HEK293 (cell line): ENCODE measurements at regions not wholly inside any gene's neighbourhood (a gene's known extent, or its start where the extent isn't known, plus 50 kb on each side); places are given as distances from the start of the nearest gene placed in this dataset.
A peak's percentile ranks its signal among the peaks of the same experiment; 100 is the strongest.

Experiments
- CTCF ChIA-PET: fragments of 350-600 bp; formaldehyde crosslinking; extraction: SDS; loops from one replicate; lab custom pipeline; 2021; ENCODE audit warnings: antibody characterized with exemption; lab: Yijun Ruan, JAX
- POLR2A ChIA-PET: fragments of 300-600 bp; formaldehyde crosslinking; extraction: SDS; loops from one replicate; lab custom pipeline; 2020; ENCODE audit warnings: antibody characterized with exemption, inconsistent platforms; lab: Yijun Ruan, JAX
- H3K27ac ChIP-seq: fragments of 200-500 bp; sonication (Bioruptor generic); 2 replicates; pipeline ENCODE4 v1.5.1; 2014; ENCODE audit warnings: low read depth, low read length, control low read depth, inconsistent platforms; ENCODE audit errors: extremely low read depth
- H3K36me3 ChIP-seq, 2 experiments: fragments of 200-500 bp in 1 of 2; sonication (Bioruptor generic) in 1 of 2; 1 replicate in 1 of 2; 2 replicates in 1 of 2; pipeline ENCODE4 v1.5.1; 2014 to 2017; ENCODE audit warnings: inconsistent platforms in 2 of 2, low read length in 2 of 2; ENCODE audit not compliant: control insufficient read depth in 2 of 2, insufficient read depth in 1 of 2
- H3K4me1 ChIP-seq: fragments of 200-500 bp; sonication (Bioruptor generic); 2 replicates; pipeline ENCODE4 v1.5.1; 2014; ENCODE audit warnings: mild to moderate bottlenecking, low read length, inconsistent platforms; ENCODE audit not compliant: control insufficient read depth, insufficient read depth
- H3K4me3 ChIP-seq: 2 replicates; pipeline ENCODE4 v1.5.1; 2011; ENCODE audit warnings: low read depth, mild to moderate bottlenecking, control low read depth, low read length, moderate library complexity
- H3K9me3 ChIP-seq: fragments of 200-500 bp; sonication (Bioruptor generic); 2 replicates; pipeline ENCODE4 v1.5.1; 2014; ENCODE audit warnings: low read depth, low read length, inconsistent platforms; ENCODE audit not compliant: control insufficient read depth, insufficient read depth
- ATF2 ChIP-seq: fragments of 450-650 bp; formaldehyde crosslinking; IDR thresholded peaks from 2 replicates; pipeline ENCODE4 v1.5.1; 2016; ENCODE audit warnings: missing biosample characterization, missing genetic modification characterization, low read depth
- GLIS1 ChIP-seq: fragments of 450-650 bp; formaldehyde crosslinking; IDR thresholded peaks from 2 replicates; pipeline ENCODE4 v1.5.1; 2016; ENCODE audit warnings: missing biosample characterization, missing genetic modification characterization
- HIC1 ChIP-seq: fragments of 450-650 bp; formaldehyde crosslinking; IDR thresholded peaks from 2 replicates; pipeline ENCODE4 v1.5.1; 2016; ENCODE audit warnings: missing biosample characterization, missing genetic modification characterization
- KLF8 ChIP-seq: fragments of 450-650 bp; formaldehyde crosslinking; IDR thresholded peaks from 2 replicates; pipeline ENCODE4 v1.5.1; 2016; ENCODE audit warnings: missing biosample characterization, missing genetic modification characterization
- MZF1 ChIP-seq: fragments of 450-650 bp; formaldehyde crosslinking; IDR thresholded peaks from 2 replicates; pipeline ENCODE4 v1.5.1; 2017; ENCODE audit warnings: missing biosample characterization, missing genetic modification characterization, borderline replicate concordance
- OSR2 ChIP-seq: fragments of 450-650 bp; formaldehyde crosslinking; IDR thresholded peaks from 2 replicates; pipeline ENCODE4 v1.5.1; 2016; ENCODE audit warnings: missing biosample characterization, missing genetic modification characterization
- PATZ1 ChIP-seq: fragments of 450-650 bp; formaldehyde crosslinking; IDR thresholded peaks from 2 replicates; pipeline ENCODE4 v1.5.1; 2016; ENCODE audit warnings: missing biosample characterization, missing genetic modification characterization
- SCRT1 ChIP-seq: fragments of 450-650 bp; formaldehyde crosslinking; IDR thresholded peaks from 2 replicates; pipeline ENCODE4 v1.5.1; 2016; ENCODE audit warnings: missing biosample characterization, missing genetic modification characterization, borderline replicate concordance
- YY1 ChIP-seq: fragments of 450-650 bp; formaldehyde crosslinking; IDR thresholded peaks from 2 replicates; pipeline ENCODE4 v1.5.1; 2018; ENCODE audit warnings: missing biosample characterization, missing genetic modification characterization
- ZBTB10 ChIP-seq: fragments of 450-650 bp; formaldehyde crosslinking; IDR thresholded peaks from 2 replicates; pipeline ENCODE4 v1.5.1; 2016; ENCODE audit warnings: missing biosample characterization, missing genetic modification characterization
- ZBTB7A ChIP-seq: fragments of 450-650 bp; formaldehyde crosslinking; IDR thresholded peaks from 2 replicates; pipeline ENCODE4 v1.5.1; 2016; ENCODE audit warnings: low read depth, missing biosample characterization, missing genetic modification characterization
- ZIC2 ChIP-seq: fragments of 450-650 bp; formaldehyde crosslinking; IDR thresholded peaks from 2 replicates; pipeline ENCODE4 v1.5.1; 2016; ENCODE audit warnings: missing biosample characterization, missing genetic modification characterization
- ZNF112 ChIP-seq: fragments of 450-650 bp; formaldehyde crosslinking; IDR thresholded peaks from 2 replicates; pipeline ENCODE4 v1.5.0; 2017; ENCODE audit warnings: missing biosample characterization, missing genetic modification characterization
- ZNF140 ChIP-seq: fragments of 450-650 bp; formaldehyde crosslinking; IDR thresholded peaks from 2 replicates; pipeline ENCODE4 v1.5.1; 2016; ENCODE audit warnings: missing biosample characterization, missing genetic modification characterization
- ZNF2 ChIP-seq: fragments of 450-650 bp; formaldehyde crosslinking; IDR thresholded peaks from 2 replicates; pipeline ENCODE4 v1.5.1; 2016; ENCODE audit warnings: missing biosample characterization, missing genetic modification characterization
- ZNF221 ChIP-seq: fragments of 450-650 bp; formaldehyde crosslinking; IDR thresholded peaks from 2 replicates; pipeline ENCODE4 v1.5.1; 2017; ENCODE audit warnings: missing biosample characterization, missing genetic modification characterization, borderline replicate concordance
- ZNF324 ChIP-seq: fragments of 450-650 bp; formaldehyde crosslinking; IDR thresholded peaks from 2 replicates; pipeline ENCODE4 v1.5.1; 2016; ENCODE audit warnings: missing biosample characterization, missing genetic modification characterization
- ZNF341 ChIP-seq: fragments of 450-650 bp; formaldehyde crosslinking; IDR thresholded peaks from 2 replicates; pipeline ENCODE4; 2016; ENCODE audit warnings: low read depth, missing biosample characterization, missing genetic modification characterization
- ZNF37A ChIP-seq: fragments of 450-650 bp; IDR thresholded peaks from 2 replicates; pipeline ENCODE4 v1.5.1; 2018; ENCODE audit warnings: missing biosample characterization, missing genetic modification characterization
- ZNF416 ChIP-seq: fragments of 450-650 bp; formaldehyde crosslinking; IDR thresholded peaks from 2 replicates; pipeline ENCODE4 v1.5.1; 2016; ENCODE audit warnings: missing biosample characterization, missing genetic modification characterization
- ZNF426 ChIP-seq: fragments of 450-650 bp; formaldehyde crosslinking; IDR thresholded peaks from 2 replicates; pipeline ENCODE4 v1.5.1; 2017; ENCODE audit warnings: missing biosample characterization, missing genetic modification characterization, mild to moderate bottlenecking, inconsistent platforms, moderate library complexity
- ZNF514 ChIP-seq: fragments of 450-650 bp; formaldehyde crosslinking; IDR thresholded peaks from 2 replicates; pipeline ENCODE4 v1.5.1; 2016; ENCODE audit warnings: missing biosample characterization, missing genetic modification characterization
- ZNF560 ChIP-seq: fragments of 450-650 bp; formaldehyde crosslinking; IDR thresholded peaks from 2 replicates; pipeline ENCODE4 v1.5.1; 2017; ENCODE audit warnings: missing biosample characterization, missing genetic modification characterization, borderline replicate concordance
- ZNF624 ChIP-seq: fragments of 450-650 bp; formaldehyde crosslinking; IDR thresholded peaks from 2 replicates; pipeline ENCODE4 v1.5.1; 2017; ENCODE audit warnings: missing biosample characterization, missing genetic modification characterization
- ZNF626 ChIP-seq: fragments of 450-650 bp; sonication (Bioruptor Pico); formaldehyde crosslinking; IDR thresholded peaks from 2 replicates; pipeline ENCODE4 v1.5.1; 2018; ENCODE audit warnings: missing biosample characterization, missing genetic modification characterization, inconsistent platforms
- ZXDB ChIP-seq: fragments of 450-650 bp; formaldehyde crosslinking; IDR thresholded peaks from 2 replicates; pipeline ENCODE4 v1.5.1; 2016; ENCODE audit warnings: missing biosample characterization, missing genetic modification characterization

- TF ChIP-seq ZIC2 (tag by site-specific recombination) = no peak
- TF ChIP-seq ZNF426 (tag by site-specific recombination) = no peak
- no peak for TF ChIP-seq ZBTB7A (tag by site-specific recombination)
- no peak for TF ChIP-seq GLIS1 (tag by site-specific recombination)
- no peak for TF ChIP-seq ZNF626 (tag by site-specific recombination)
- no peak for TF ChIP-seq ZNF416
- TF ChIP-seq KLF8 (tag by site-specific recombination) = no peak
- TF ChIP-seq ZNF324 = no peak
- TF ChIP-seq YY1 (tag by site-specific recombination) = no peak
- no peak for TF ChIP-seq ZNF37A (tag by site-specific recombination)
- TF ChIP-seq ZNF112 = no peak
- no peak for TF ChIP-seq ZNF2 (tag by site-specific recombination)
- TF ChIP-seq ZNF221 (tag by site-specific recombination) = no peak
- no peak for TF ChIP-seq HIC1 (tag by site-specific recombination)
- no peak for TF ChIP-seq SCRT1 (tag by site-specific recombination)
- TF ChIP-seq PATZ1 = no peak
- TF ChIP-seq ZNF514 (tag by site-specific recombination) = no peak
- TF ChIP-seq ZBTB10 = no peak
- no peak for TF ChIP-seq ZNF341 (tag by site-specific recombination)
- TF ChIP-seq ZNF560 (tag by site-specific recombination) = no peak
- no peak overlapping the region for H3K27ac ChIP-seq
- H3K9me3 ChIP-seq = no peaks in the 10 kb centered on the region; the same call in 1 of the 2 replicates
- ChIA-PET POLR2A (no interaction called here), CTCF (interaction anchor here (0.6 kb wide), 1 partner anchor 83 kb away, joined by 4 read pairs; no protein-coding TSS in a partner anchor)
- peaks cover 19% of the 10 kb centered on the region for H3K4me1 ChIP-seq
- no peak overlapping the region for H3K4me3 ChIP-seq
- H3K36me3 ChIP-seq = no peaks in the 10 kb centered on the region
Observed at GRCh38 chr5:34580983-34581382, 75.1 kb upstream of the RAI14 start.

- H3K36me3 ChIP-seq = no peaks in the 10 kb centered on the region
- ChIA-PET POLR2A (no interaction called here), CTCF (interaction anchor here (0.7 to 1.1 kb wide), 2 partner anchors 59 to 94 kb away, joined by 3 read pairs; no protein-coding TSS in a partner anchor)
- H3K4me3 ChIP-seq = no peak overlapping the region
- no peak overlapping the region for H3K27ac ChIP-seq
- no peaks in the 10 kb centered on the region; the same call in 1 of the 2 replicates for H3K9me3 ChIP-seq
- peaks cover 7% of the 10 kb centered on the region for H3K4me1 ChIP-seq
- TF ChIP-seq ZNF140 (tag by site-specific recombination) (peak; percentile 7; the same call in 1 of the 2 replicates), ZNF341 (tag by site-specific recombination) (peak; percentile 56), ZNF624 (no peak), ATF2 (tag by site-specific recombination) (no peak), ZXDB (tag by site-specific recombination) (no peak), MZF1 (tag by site-specific recombination) (peak; percentile 48; the same call in 1 of the 2 replicates), OSR2 (tag by site-specific recombination) (peak; percentile 49; the same call in 1 of the 2 replicates)
Observed at GRCh38 chr5:34582371-34582770, 73.8 kb upstream of the RAI14 start.
